Neural crest cell (in vitro differentiated cells): ENCODE measurements at regions not wholly inside any gene's neighbourhood (a gene's known extent, or its start where the extent isn't known, plus 50 kb on each side); places are given as distances from the start of the nearest gene placed in this dataset.

Experiments
- DNase-seq: peaks from one replicate; pipeline ENCODE4 v3.0.0; 2021; ENCODE audit warnings: low read depth, mixed read lengths, low spot score
- H3K27ac Mint-ChIP-seq: one replicate; pipeline ENCODE4 v1.8.0; 2021; ENCODE audit warnings: mild to moderate bottlenecking, mixed read lengths; ENCODE audit not compliant: unreplicated experiment
- H3K27me3 Mint-ChIP-seq: 2 replicates; pipeline ENCODE4 v1.8.0; 2021; ENCODE audit warnings: low read depth, mild to moderate bottlenecking, mixed read lengths
- H3K36me3 Mint-ChIP-seq: 2 replicates; pipeline ENCODE4 v1.8.0; 2021; ENCODE audit warnings: low read depth, mild to moderate bottlenecking, mixed read lengths
- H3K4me1 Mint-ChIP-seq: 2 replicates; pipeline ENCODE4 v1.8.0; 2021; ENCODE audit warnings: mixed read lengths
- H3K4me3 Mint-ChIP-seq: one replicate; pipeline ENCODE4 v1.8.0; 2021; ENCODE audit warnings: mild to moderate bottlenecking, mixed read lengths
- H3K9me3 Mint-ChIP-seq: 2 replicates; pipeline ENCODE4 v1.8.0; 2021; ENCODE audit warnings: mixed read lengths
- CTCF ChIP-seq: fragments of 200-600 bp; sonication (generic); conservative IDR thresholded peaks from 2 replicates; pipeline ENCODE4 v1.5.0; 2021; ENCODE audit warnings: antibody characterized with exemption, mild to moderate bottlenecking

GRCh38 chrX:36436361-36436760 lies 516.8 kb downstream of the CFAP47 start:
- H3K9me3 Mint-ChIP-seq: peaks cover 10% of the 10 kb centered on the region
- H3K4me1 Mint-ChIP-seq: no peaks in the 10 kb centered on the region
- DNase-seq: no peak
- H3K27me3 Mint-ChIP-seq: no peaks in the 10 kb centered on the region
- H3K4me3 Mint-ChIP-seq: no peak overlapping the region
- TF ChIP-seq CTCF: no peak
- no peaks in the 10 kb centered on the region for H3K36me3 Mint-ChIP-seq
- no peak overlapping the region for H3K27ac Mint-ChIP-seq

- DNase-seq: no peak
- Mint-ChIP-seq H3K4me3 (no peak overlapping the region), H3K9me3 (peaks cover 9% of the 10 kb centered on the region), H3K27ac (no peak overlapping the region), H3K36me3 (no peaks in the 10 kb centered on the region), H3K4me1 (no peaks in the 10 kb centered on the region), H3K27me3 (no peaks in the 10 kb centered on the region)
- TF ChIP-seq CTCF: no peak
Measured at GRCh38 chrX:36443007-36443406, 523.5 kb downstream of the CFAP47 start.

GRCh38 chrX:36445566-36445965 lies 526.0 kb downstream of the CFAP47 start:
- no peak for TF ChIP-seq CTCF
- Mint-ChIP-seq H3K9me3 (peaks cover 6% of the 10 kb centered on the region), H3K27me3 (no peaks in the 10 kb centered on the region), H3K4me1 (no peaks in the 10 kb centered on the region), H3K27ac (no peak overlapping the region), H3K36me3 (no peaks in the 10 kb centered on the region), H3K4me3 (no peak overlapping the region)
- no peak for DNase-seq

GRCh38 chrX:36462142-36462541 lies 542.6 kb downstream of the CFAP47 start:
- DNase-seq: no peak
- H3K27ac Mint-ChIP-seq: no peak overlapping the region
- H3K36me3 Mint-ChIP-seq: no peaks in the 10 kb centered on the region
- TF ChIP-seq CTCF: no peak
- H3K9me3 Mint-ChIP-seq: peaks cover 19% of the 10 kb centered on the region
- no peaks in the 10 kb centered on the region for H3K4me1 Mint-ChIP-seq
- H3K4me3 Mint-ChIP-seq: no peak overlapping the region
- no peaks in the 10 kb centered on the region for H3K27me3 Mint-ChIP-seq

- Mint-ChIP-seq H3K4me1 (no peaks in the 10 kb centered on the region), H3K36me3 (no peaks in the 10 kb centered on the region), H3K4me3 (no peak overlapping the region), H3K27ac (no peak overlapping the region), H3K27me3 (no peaks in the 10 kb centered on the region), H3K9me3 (peaks cover 3% of the 10 kb centered on the region)
- no peak for DNase-seq
- TF ChIP-seq CTCF: no peak
Measured at GRCh38 chrX:36480441-36480990, 527.6 kb upstream of the FAM47C start.
